Fibroblast of the aortic adventitia (primary cell): ENCODE measurements at regions not wholly inside any gene's neighbourhood (a gene's known extent, or its start where the extent isn't known, plus 50 kb on each side); places are given as distances from the start of the nearest gene placed in this dataset.

Experiments
- DNase-seq: peaks from one replicate; pipeline ENCODE4 v3.0.0-alpha.2; 2010; ENCODE audit warnings: low read depth
- H3K4me3 ChIP-seq: 2 replicates; pipeline ENCODE4 v1.5.1; 2011; ENCODE audit warnings: low read depth, mild to moderate bottlenecking, control low read depth, low read length, moderate library complexity
- TF ChIP-seq, protein P1 (sequence below): IDR thresholded peaks from 2 replicates; pipeline ENCODE4 v1.5.1; 2011; ENCODE audit warnings: mild to moderate bottlenecking, low read length, control low read depth, inconsistent platforms; ENCODE audit not compliant: insufficient read depth

GRCh38 chr20:16885746-16886145, 137.6 kb downstream of the OTOR start:
- TF ChIP-seq, protein P1, sequence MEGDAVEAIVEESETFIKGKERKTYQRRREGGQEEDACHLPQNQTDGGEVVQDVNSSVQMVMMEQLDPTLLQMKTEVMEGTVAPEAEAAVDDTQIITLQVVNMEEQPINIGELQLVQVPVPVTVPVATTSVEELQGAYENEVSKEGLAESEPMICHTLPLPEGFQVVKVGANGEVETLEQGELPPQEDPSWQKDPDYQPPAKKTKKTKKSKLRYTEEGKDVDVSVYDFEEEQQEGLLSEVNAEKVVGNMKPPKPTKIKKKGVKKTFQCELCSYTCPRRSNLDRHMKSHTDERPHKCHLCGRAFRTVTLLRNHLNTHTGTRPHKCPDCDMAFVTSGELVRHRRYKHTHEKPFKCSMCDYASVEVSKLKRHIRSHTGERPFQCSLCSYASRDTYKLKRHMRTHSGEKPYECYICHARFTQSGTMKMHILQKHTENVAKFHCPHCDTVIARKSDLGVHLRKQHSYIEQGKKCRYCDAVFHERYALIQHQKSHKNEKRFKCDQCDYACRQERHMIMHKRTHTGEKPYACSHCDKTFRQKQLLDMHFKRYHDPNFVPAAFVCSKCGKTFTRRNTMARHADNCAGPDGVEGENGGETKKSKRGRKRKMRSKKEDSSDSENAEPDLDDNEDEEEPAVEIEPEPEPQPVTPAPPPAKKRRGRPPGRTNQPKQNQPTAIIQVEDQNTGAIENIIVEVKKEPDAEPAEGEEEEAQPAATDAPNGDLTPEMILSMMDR: no peak
- DNase-seq: no peak
- H3K4me3 ChIP-seq: no peak overlapping the region

DNA sequence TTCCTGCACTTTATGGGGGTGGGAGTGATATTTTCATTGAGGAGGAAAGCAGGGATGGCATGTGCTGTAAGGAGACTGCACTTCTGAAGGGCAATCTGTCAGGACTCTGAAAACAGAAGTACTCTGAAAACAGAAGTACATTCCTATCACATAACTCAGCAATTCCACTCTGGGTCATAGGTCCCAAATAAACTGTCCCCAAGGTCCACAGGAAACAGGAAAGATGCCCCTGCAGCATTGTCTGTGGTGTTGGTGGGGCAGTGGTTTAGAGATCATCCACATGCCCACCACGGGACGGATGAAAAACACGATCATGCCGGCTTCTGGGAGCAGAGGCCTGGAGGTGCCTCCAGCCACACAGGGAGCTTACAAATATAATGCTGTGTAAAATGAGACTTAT, 150.3 kb downstream of the OTOR start:
- TF ChIP-seq, protein P1: no peak
- no peak overlapping the region for H3K4me3 ChIP-seq
- DNase-seq: no peak

DNA sequence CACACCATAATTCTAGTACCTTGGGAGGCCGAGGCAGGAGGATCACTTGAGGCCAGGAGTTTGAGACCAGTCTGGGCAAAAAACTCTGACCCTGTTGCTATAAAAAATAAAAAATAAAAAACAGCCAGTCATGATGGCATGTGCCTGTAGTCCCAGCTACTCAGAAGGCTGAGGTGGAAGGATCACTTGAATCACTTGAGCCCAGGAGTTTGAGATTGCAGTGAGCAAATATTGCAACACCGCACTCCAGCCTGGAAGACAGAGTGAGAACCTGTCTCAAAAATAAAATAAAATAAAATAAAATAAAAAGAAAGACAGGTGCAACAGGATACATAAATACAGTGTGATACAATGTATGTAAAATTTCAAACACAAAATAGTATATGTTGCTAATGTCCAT, 154.5 kb downstream of the OTOR start:
- no peak for DNase-seq
- no peak overlapping the region for H3K4me3 ChIP-seq

DNA sequence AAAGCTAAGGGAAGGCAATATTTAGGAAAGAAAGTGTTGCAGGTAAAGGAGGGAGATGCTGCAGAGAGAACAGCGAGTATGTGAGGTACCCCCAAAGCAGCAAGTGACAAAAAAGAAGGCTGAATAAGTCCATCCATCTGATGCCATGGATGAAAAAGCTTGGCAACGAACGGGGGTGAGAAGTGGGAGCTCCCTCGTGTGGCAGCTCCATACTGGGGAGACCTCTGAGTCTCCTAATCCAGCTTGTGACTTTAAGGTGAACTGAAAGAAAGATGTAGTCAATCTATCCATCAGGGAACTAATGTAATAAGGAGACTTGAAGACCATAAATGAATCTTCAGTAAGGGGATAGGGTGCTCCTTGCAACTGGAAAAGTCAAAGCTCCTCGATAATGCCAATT, 156.6 kb downstream of the OTOR start:
- no peak overlapping the region for H3K4me3 ChIP-seq
- TF ChIP-seq, protein P1: no peak
- no peak for DNase-seq

More for the DNA sequence above, 154.5 kb downstream of the OTOR start:
- TF ChIP-seq, protein P1: no peak

DNA sequence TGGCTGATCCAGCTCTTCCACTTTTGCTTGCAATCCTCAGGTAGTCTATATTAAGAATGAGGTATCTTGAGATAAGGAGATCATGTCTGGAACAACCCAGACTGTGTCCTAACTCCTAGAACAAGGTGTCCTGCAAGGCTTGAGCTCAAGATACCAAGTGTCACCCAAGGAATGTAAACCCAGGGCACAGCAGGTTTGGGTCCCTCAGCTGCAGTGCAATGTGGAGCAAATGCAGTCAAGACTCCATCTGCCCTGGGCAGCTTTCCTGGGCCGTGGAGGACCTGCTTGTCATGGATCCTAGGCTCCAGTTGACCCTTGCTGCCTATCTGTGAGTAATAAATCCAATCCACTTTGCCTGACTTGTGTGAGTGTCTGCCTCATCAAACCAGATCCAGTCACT, 166.1 kb downstream of the OTOR start:
- TF ChIP-seq, protein P1: no peak
- H3K4me3 ChIP-seq: no peak overlapping the region
- DNase-seq: no peak

DNA sequence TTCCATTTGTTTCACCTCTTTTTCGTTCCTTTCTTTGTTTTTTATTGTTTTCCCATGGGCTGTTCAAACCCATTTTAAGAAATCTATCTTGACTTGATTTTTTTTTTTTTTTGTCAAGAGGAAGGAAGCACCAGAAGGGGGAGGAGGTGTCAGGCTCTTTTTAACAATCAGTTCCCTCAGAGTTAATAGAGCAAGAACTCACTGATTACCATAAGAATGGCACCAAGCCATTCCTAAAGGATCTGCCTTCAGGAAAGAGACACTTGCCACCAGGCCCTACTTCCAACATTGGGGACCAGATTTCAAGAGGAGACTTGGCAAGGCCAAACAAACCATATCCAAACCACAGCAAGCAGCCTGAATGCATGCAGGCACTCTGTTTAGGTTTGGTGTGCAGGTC, 168.0 kb downstream of the OTOR start:
- no peak overlapping the region for H3K4me3 ChIP-seq
- TF ChIP-seq, protein P1: no peak
- no peak for DNase-seq

- DNase-seq: no peak
- H3K4me3 ChIP-seq: no peak overlapping the region
- TF ChIP-seq, protein P1: no peak
Measured at GRCh38 chr20:16917636-16918035, 169.5 kb downstream of the OTOR start.
